Aorta (tissue), 5 donors: ENCODE measurements at regions not wholly inside any gene's neighbourhood (a gene's known extent, or its start where the extent isn't known, plus 50 kb on each side); places are given as distances from the start of the nearest gene placed in this dataset.

ENCODE experiments used
- ATAC-seq: fragments of 200-7000 bp; cut with Tn5 transposase; one replicate; pipeline ENCODE4 v1.9.1; 2022; ENCODE audit warnings: moderate library complexity; ENCODE audit not compliant: low FRiP score
- DNase-seq, 2 donors: peaks; one replicate each; pipeline ENCODE4 v3.0.0-alpha.2; 2020
- H3K27ac ChIP-seq, 2 donors: one replicate each; pipeline ENCODE4 v1.5.1; 2013; ENCODE audit warnings: low read length in 2 of 2, mild to moderate bottlenecking in 2 of 2, moderate library complexity in 2 of 2, control low read depth in 1 of 2, inconsistent platforms in 1 of 2, low read depth in 1 of 2
- H3K27me3 ChIP-seq, 2 donors: one replicate each; pipeline ENCODE4 v1.6.1; 2013; ENCODE audit warnings: control low read depth in 1 of 2, low read length in 1 of 2, mild to moderate bottlenecking in 1 of 2, moderate library complexity in 1 of 2; ENCODE audit not compliant: insufficient read depth in 2 of 2, control insufficient read depth in 1 of 2
- H3K36me3 ChIP-seq, 2 donors: one replicate each; pipeline ENCODE4 v1.6.1; 2013; ENCODE audit warnings: control low read depth in 1 of 2, low read length in 1 of 2, mild to moderate bottlenecking in 1 of 2; ENCODE audit not compliant: insufficient read depth in 2 of 2, control insufficient read depth in 1 of 2
- H3K4me1 ChIP-seq, 2 donors: one replicate each; pipeline ENCODE4 v1.6.1; 2013; ENCODE audit warnings: low read length in 2 of 2, control low read depth in 1 of 2, mild to moderate bottlenecking in 1 of 2, moderate library complexity in 1 of 2; ENCODE audit not compliant: insufficient read depth in 2 of 2, control insufficient read depth in 1 of 2
- H3K4me3 ChIP-seq, 2 donors: one replicate each; pipeline ENCODE4 v1.5.1; 2013; ENCODE audit warnings: low read length in 2 of 2, control low read depth in 1 of 2, mild to moderate bottlenecking in 1 of 2
- H3K9me3 ChIP-seq: one replicate; pipeline ENCODE4 v1.6.1; 2013; ENCODE audit warnings: mild to moderate bottlenecking, low read length; ENCODE audit not compliant: control insufficient read depth
- whole genome bisulfite sequencing, 2 donors: extraction: QIAGEN DNeasy Blood & Tissue Kit; methylation state at CpG; one replicate each; pipeline ENCODE4 v1.1.7; 2013; 5-methylcytosine and 5-hydroxymethylcytosine counted together
- intact Hi-C, 2 donors: fragments of 100-400 bp; cut with DNase I; formaldehyde crosslinking; loops; one replicate each; pipeline versions ENCODE4 v1.14.2 to v1.15.0; 2022
- donor health status: healthy with polysubstance abuse.
- donor health status: Bipolar disorder and iron deficiency.
- donor health status: DM: no; HTN: no; CAD: no.
- donor health status: DM: no; HTN: no; CAD: no.
- donor health status: DM: yes; HTN: yes; CAD: no.

GRCh38 chr18:60623331-60623730 lies 250.8 kb upstream of the MC4R start:
- Histone ChIP-seq H3K27ac (no peak overlapping the region), H3K27me3 (no peaks in the 10 kb centered on the region), H3K4me1 (no peaks in the 10 kb centered on the region), H3K36me3 (no peaks in the 10 kb centered on the region), H3K9me3 (no peaks in the 10 kb centered on the region), H3K4me3 (no peak overlapping the region)
- DNase-seq, result no peak
- no peak for ATAC-seq
- WGBS, 2 donors, result 75 to 83% methylated on average over 5 of the region's 5 CpGs
- intact Hi-C loops, result no loop called here

GRCh38 chr18:60624207-60624606 lies 251.6 kb upstream of the MC4R start:
- intact Hi-C loops, result no loop called here
- DNase-seq (no peak), ATAC-seq (no peak)
- 83 to 86% methylated on average over 1 of the region's 1 CpG for WGBS, 2 donors
- H3K4me1 ChIP-seq, result no peaks in the 10 kb centered on the region
- no peak overlapping the region for H3K27ac ChIP-seq
- H3K27me3 ChIP-seq, result no peaks in the 10 kb centered on the region
- H3K9me3 ChIP-seq, result no peaks in the 10 kb centered on the region
- no peak overlapping the region for H3K4me3 ChIP-seq
- no peaks in the 10 kb centered on the region for H3K36me3 ChIP-seq

DNA sequence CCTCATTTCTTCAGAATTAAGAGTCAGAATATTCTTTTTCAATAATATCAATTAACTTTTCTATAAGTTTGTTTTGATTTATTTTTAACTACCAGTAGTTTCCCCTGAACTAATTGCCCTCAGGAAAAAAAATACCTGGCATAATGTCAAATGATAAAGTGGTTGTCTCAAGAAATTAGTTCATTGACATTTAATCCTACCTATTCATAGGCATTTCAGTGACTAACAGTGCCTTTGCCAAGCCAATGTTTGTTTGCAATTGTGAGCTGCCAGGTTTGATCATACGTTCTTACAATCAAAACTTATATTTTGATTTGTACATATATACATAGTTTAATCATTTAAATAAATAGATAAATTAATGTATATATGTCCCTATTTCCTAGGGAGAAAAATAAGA lies 267.3 kb upstream of the MC4R start:
- ATAC-seq (no peak), DNase-seq (no peak)
- Histone ChIP-seq H3K9me3 (no peaks in the 10 kb centered on the region), H3K4me1 (no peaks in the 10 kb centered on the region), H3K4me3 (no peak overlapping the region), H3K27me3 (no peaks in the 10 kb centered on the region), H3K36me3 (no peaks in the 10 kb centered on the region), H3K27ac (no peak overlapping the region)
- WGBS, 2 donors, result 58 to 63% methylated on average over 1 of the region's 1 CpG
- intact Hi-C loops, result no loop called here

DNA sequence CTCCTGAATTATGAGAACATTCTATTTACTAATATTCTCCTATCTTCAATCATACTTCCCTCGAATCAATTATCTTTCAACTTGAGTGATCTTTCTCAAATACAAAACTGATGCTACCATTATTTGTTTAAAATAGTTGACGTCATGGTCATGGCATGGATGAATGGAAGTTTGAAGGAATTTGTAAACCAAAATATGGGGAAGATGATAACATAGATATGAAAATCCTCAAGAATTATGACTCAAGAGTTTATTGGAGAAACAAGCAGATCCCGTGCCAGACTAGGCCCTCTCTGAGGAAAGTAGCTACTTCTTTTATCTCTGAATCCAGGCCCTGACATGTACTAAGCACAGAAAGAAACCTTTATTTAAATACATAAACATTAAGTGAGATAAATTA lies 270.4 kb upstream of the MC4R start:
- no peaks in the 10 kb centered on the region for H3K4me1 ChIP-seq
- H3K9me3 ChIP-seq, result no peaks in the 10 kb centered on the region
- no peak for DNase-seq
- no peak overlapping the region for H3K27ac ChIP-seq
- no peaks in the 10 kb centered on the region for H3K27me3 ChIP-seq
- ATAC-seq, result no peak
- H3K4me3 ChIP-seq, result no peak overlapping the region
- WGBS, 2 donors, result 56 to 68% methylated on average over 3 of the region's 3 CpGs
- intact Hi-C loops, result no loop called here
- no peaks in the 10 kb centered on the region for H3K36me3 ChIP-seq

GRCh38 chr18:60646725-60647124 lies 274.1 kb upstream of the MC4R start:
- ATAC-seq, result no peak
- no peak overlapping the region for H3K27ac ChIP-seq
- H3K36me3 ChIP-seq, result no peaks in the 10 kb centered on the region
- H3K27me3 ChIP-seq, result no peaks in the 10 kb centered on the region
- intact Hi-C loops, result no loop called here
- DNase-seq, result no peak
- no peaks in the 10 kb centered on the region for H3K9me3 ChIP-seq
- H3K4me3 ChIP-seq, result no peak overlapping the region
- H3K4me1 ChIP-seq, result no peaks in the 10 kb centered on the region
- WGBS, 2 donors, result 68 to 74% methylated on average over 5 of the region's 5 CpGs

- ATAC-seq, result no peak
- no peaks in the 10 kb centered on the region for H3K9me3 ChIP-seq
- H3K4me3 ChIP-seq, result no peak overlapping the region
- H3K36me3 ChIP-seq, result no peaks in the 10 kb centered on the region
- no peak for DNase-seq
- H3K4me1 ChIP-seq, result no peaks in the 10 kb centered on the region
- no peaks in the 10 kb centered on the region for H3K27me3 ChIP-seq
- no peak overlapping the region for H3K27ac ChIP-seq
- intact Hi-C loops, result no loop called here
- WGBS, 2 donors, result 43 to 60% methylated on average over 5 of the region's 5 CpGs
Measured at GRCh38 chr18:60649107-60649506, 276.5 kb upstream of the MC4R start.

- H3K27me3 ChIP-seq, result no peaks in the 10 kb centered on the region
- no peak for ATAC-seq
- H3K36me3 ChIP-seq, result no peaks in the 10 kb centered on the region
- H3K9me3 ChIP-seq, result no peaks in the 10 kb centered on the region
- H3K27ac ChIP-seq, result no peak overlapping the region
- H3K4me3 ChIP-seq, result no peak overlapping the region
- no peaks in the 10 kb centered on the region for H3K4me1 ChIP-seq
- intact Hi-C loops, result no loop called here
- no peak for DNase-seq
- 38 to 40% methylated on average over 3 of the region's 3 CpGs for WGBS, 2 donors
Measured at GRCh38 chr18:60649842-60650536, 277.4 kb upstream of the MC4R start.

- ATAC-seq, result no peak
- intact Hi-C loops, result no loop called here
- no peaks in the 10 kb centered on the region for H3K27me3 ChIP-seq
- no peak overlapping the region for H3K4me3 ChIP-seq
- WGBS, 2 donors, result 68 to 74% methylated on average over 2 of the region's 2 CpGs
- no peaks in the 10 kb centered on the region for H3K36me3 ChIP-seq
- H3K9me3 ChIP-seq, result no peaks in the 10 kb centered on the region
- DNase-seq, result no peak
- no peak overlapping the region for H3K27ac ChIP-seq
- no peaks in the 10 kb centered on the region for H3K4me1 ChIP-seq
Measured at GRCh38 chr18:60654298-60654697, 281.7 kb upstream of the MC4R start.

- DNase-seq, result no peak
- Histone ChIP-seq H3K4me3 (no peak overlapping the region), H3K27ac (no peak overlapping the region), H3K27me3 (no peaks in the 10 kb centered on the region), H3K4me1 (no peaks in the 10 kb centered on the region), H3K9me3 (no peaks in the 10 kb centered on the region), H3K36me3 (no peaks in the 10 kb centered on the region)
- WGBS, 2 donors, result 72 to 74% methylated on average over 4 of the region's 4 CpGs
- intact Hi-C loops, result no loop called here
- ATAC-seq, result no peak
Measured at GRCh38 chr18:60656553-60656952, 284.0 kb upstream of the MC4R start.
